A549 (cell line): ENCODE measurements at regions not wholly inside any gene's neighbourhood (a gene's known extent, or its start where the extent isn't known, plus 50 kb on each side); places are given as distances from the start of the nearest gene placed in this dataset.

Experiments used
- ATAC-seq, 2 experiments: fragments of 200-7000 bp in 1 of 2; fragments of >200 bp in 1 of 2; cut with Nextera tagmentation in 1 of 2; cut with Tn5 transposase in 1 of 2; 3 replicates each; pipeline versions ENCODE4 v1.8.0 to v1.9.1; 2018 to 2020; ENCODE audit warnings: mild to moderate bottlenecking in 1 of 2, moderate library complexity in 1 of 2
- CTCF ChIA-PET: fragments of 300-600 bp; sonication (Branson Sonifier 250); formaldehyde crosslinking; extraction: SDS; loops from one replicate; lab custom pipeline; 2021; ENCODE audit warnings: antibody characterized with exemption, inconsistent platforms; lab: Yijun Ruan, JAX
- POLR2A ChIA-PET: fragments of 350-600 bp; formaldehyde crosslinking; extraction: SDS; loops from one replicate; lab custom pipeline; 2021; ENCODE audit warnings: antibody characterized with exemption, inconsistent platforms; lab: Yijun Ruan, JAX
- DNase-seq, 2 experiments: peaks; one replicate each; pipeline versions ENCODE4 v3.0.0 to v3.0.0-alpha.2; 2011 to 2016; ENCODE audit warnings: low read depth in 1 of 2, low spot score in 1 of 2
- FAIRE-seq: peaks from 2 replicates; lab custom pipeline; 2011; peaks lifted over from hg19 to GRCh38; lab: Jason Lieb, UNC
- H3K27ac ChIP-seq, 2 experiments: fragments of >200 bp; sonication (Bioruptor Twin); formaldehyde crosslinking; 3 replicates each; pipeline ENCODE4 v1.5.1; 2016 to 2017
- H3K4me1 ChIP-seq: fragments of >200 bp; sonication (Bioruptor Twin); formaldehyde crosslinking; 3 replicates; pipeline ENCODE4 v1.6.1; 2016
- H3K4me2 ChIP-seq: fragments of >200 bp; sonication (Bioruptor Twin); formaldehyde crosslinking; 3 replicates; pipeline ENCODE4 v1.6.1; 2016
- H3K4me3 ChIP-seq: fragments of >200 bp; sonication (Bioruptor Twin); formaldehyde crosslinking; 3 replicates; pipeline ENCODE4 v1.5.1; 2016
- H3K9me3 ChIP-seq: fragments of >200 bp; sonication (Bioruptor Twin); formaldehyde crosslinking; 3 replicates; pipeline ENCODE4 v1.6.1; 2016
- CBX2 ChIP-seq: fragments of 200-600 bp; sonication (generic); IDR thresholded peaks from 2 replicates; pipeline ENCODE4 v1.6.1; 2016; ENCODE audit warnings: low read depth, mild to moderate bottlenecking, borderline replicate concordance
- CBX8 ChIP-seq: fragments of 200-600 bp; sonication (generic); IDR thresholded peaks from 2 replicates; pipeline ENCODE4 v1.6.1; 2016
- CEBPB ChIP-seq, 2 experiments: fragments of >200 bp in 1 of 2; sonication (Bioruptor Twin) in 1 of 2; formaldehyde crosslinking in 1 of 2; IDR thresholded peaks; 2 replicates each; pipeline ENCODE4 v1.6.1; 2012 to 2016
- CHD2 ChIP-seq: fragments of 150-350 bp; IDR thresholded peaks from 2 replicates; pipeline ENCODE4 v1.6.1; 2014; ENCODE audit warnings: low read length; ENCODE audit not compliant: partially characterized antibody
- CHD4 ChIP-seq: fragments of 200-600 bp; sonication (generic); IDR thresholded peaks from 2 replicates; pipeline ENCODE4 v1.6.1; 2016; ENCODE audit warnings: antibody characterized with exemption, mild to moderate bottlenecking, borderline replicate concordance
- EHMT2 ChIP-seq: fragments of 200-600 bp; sonication (generic); IDR thresholded peaks from 2 replicates; pipeline ENCODE4 v1.6.1; 2016; ENCODE audit warnings: antibody characterized with exemption, low read depth, mild to moderate bottlenecking, moderate library complexity
- ELK1 ChIP-seq: fragments of 150-350 bp; IDR thresholded peaks from 2 replicates; pipeline ENCODE4 v1.6.1; 2014; ENCODE audit warnings: low read depth, mild to moderate bottlenecking, low read length
- FOSL2 ChIP-seq, 2 experiments: fragments of 450-650 bp in 1 of 2; fragments of >200 bp in 1 of 2; sonication (Bioruptor Twin) in 1 of 2; formaldehyde crosslinking; IDR thresholded peaks; 2 replicates each; pipeline versions ENCODE4 v1.5.0 to v1.6.1; 2016 to 2020; ENCODE audit warnings: mild to moderate bottlenecking in 1 of 2, moderate library complexity in 1 of 2
- FOXS1 ChIP-seq: fragments of 250-450 bp; sonication (Bioruptor Pico); IDR thresholded peaks from 2 replicates; pipeline ENCODE4 v1.5.0; 2020; ENCODE audit warnings: mild to moderate bottlenecking, moderate library complexity
- GATA3 ChIP-seq: IDR thresholded peaks from 2 replicates; pipeline ENCODE4 v1.6.1; 2012; ENCODE audit warnings: borderline replicate concordance
- HES2 ChIP-seq: fragments of >200 bp; sonication (Bioruptor Twin); formaldehyde crosslinking; IDR thresholded peaks from 2 replicates; pipeline ENCODE4 v1.6.1; 2016
- JUN ChIP-seq, 2 experiments: fragments of >200 bp; sonication (Bioruptor Twin); formaldehyde crosslinking; IDR thresholded peaks; 2 replicates in 1 of 2; 3 replicates in 1 of 2; pipeline ENCODE4 v1.6.1; 2016 to 2017
- JUNB ChIP-seq: fragments of >200 bp; sonication (Bioruptor Twin); formaldehyde crosslinking; IDR thresholded peaks from 2 replicates; pipeline ENCODE4 v1.6.1; 2016
- KDM5A ChIP-seq: fragments of 200-600 bp; sonication (generic); IDR thresholded peaks from 2 replicates; pipeline ENCODE4 v1.6.1; 2016; ENCODE audit warnings: antibody characterized with exemption, mild to moderate bottlenecking
- MAX ChIP-seq: IDR thresholded peaks from 2 replicates; pipeline ENCODE4 v1.6.1; 2012
- MYC ChIP-seq: IDR thresholded peaks from 2 replicates; pipeline ENCODE4 v1.6.1; 2012; ENCODE audit warnings: mild to moderate bottlenecking, inconsistent platforms, low read length, improper control_type of control experiment, borderline replicate concordance
- PHF8 ChIP-seq: fragments of 200-600 bp; sonication (generic); IDR thresholded peaks from 2 replicates; pipeline ENCODE4 v1.6.1; 2016; ENCODE audit warnings: low read depth, mild to moderate bottlenecking, antibody characterized with exemption, moderate library complexity, borderline replicate concordance
- POLR2AphosphoS2 ChIP-seq: conservative IDR thresholded peaks from 2 replicates; pipeline ENCODE4 v1.6.1; 2012; ENCODE audit warnings: low read length, improper control_type of control experiment, inconsistent platforms
- RAD21 ChIP-seq, 2 experiments: fragments of >200 bp in 1 of 2; sonication (Bioruptor Twin) in 1 of 2; formaldehyde crosslinking in 1 of 2; IDR thresholded peaks in 1 of 2; conservative IDR thresholded peaks in 1 of 2; 2 replicates in 1 of 2; 3 replicates in 1 of 2; pipeline ENCODE4 v1.6.1; 2012 to 2018; ENCODE audit warnings: inconsistent platforms in 1 of 2
- RARB ChIP-seq: fragments of 250-450 bp; sonication (Bioruptor Pico); IDR thresholded peaks from 2 replicates; pipeline ENCODE4 v1.8.0; 2021; ENCODE audit warnings: mild to moderate bottlenecking, moderate library complexity
- REST ChIP-seq: fragments of 200-600 bp; sonication (generic); IDR thresholded peaks from 2 replicates; pipeline ENCODE4 v1.6.1; 2016; ENCODE audit warnings: antibody characterized with exemption, mild to moderate bottlenecking, moderate library complexity
- RNF2 ChIP-seq: fragments of 200-600 bp; sonication (generic); IDR thresholded peaks from 2 replicates; pipeline ENCODE4 v1.6.1; 2016; ENCODE audit warnings: low read depth, mild to moderate bottlenecking, antibody characterized with exemption, moderate library complexity, borderline replicate concordance
- SMC3 ChIP-seq: fragments of >200 bp; sonication (Bioruptor Twin); formaldehyde crosslinking; IDR thresholded peaks from 3 replicates; pipeline ENCODE4 v1.6.1; 2018; ENCODE audit warnings: inconsistent platforms
- TFCP2L1 ChIP-seq: fragments of 250-450 bp; sonication (Bioruptor Pico); IDR thresholded peaks from 2 replicates; pipeline ENCODE4 v1.5.0; 2021; ENCODE audit warnings: mild to moderate bottlenecking
- TP53 ChIP-seq: fragments of 250-450 bp; sonication (Bioruptor Pico); IDR thresholded peaks from 2 replicates; pipeline ENCODE4 v1.5.0; 2021; ENCODE audit warnings: mild to moderate bottlenecking, moderate library complexity
- USF2 ChIP-seq: fragments of 450-650 bp; IDR thresholded peaks from 2 replicates; pipeline ENCODE4 v1.6.1; 2014; ENCODE audit warnings: antibody characterized with exemption
- ZC3H11A ChIP-seq: fragments of 450-650 bp; IDR thresholded peaks from 2 replicates; pipeline ENCODE4 v1.6.1; 2014; ENCODE audit warnings: antibody characterized with exemption, mild to moderate bottlenecking
- ZFP36 ChIP-seq: fragments of 450-650 bp; IDR thresholded peaks from 2 replicates; pipeline ENCODE4 v1.6.1; 2014; ENCODE audit warnings: borderline replicate concordance; ENCODE audit not compliant: partially characterized antibody
- WGBS: methylation state at CpG from one replicate; pipeline ENCODE4 v1.1.6; 2017; ENCODE audit errors: missing lambda C conversion rate; 5-methylcytosine and 5-hydroxymethylcytosine counted together

GRCh38 chr18:22344445-22344844, 73.3 kb downstream of the CTAGE1 start:
- TF ChIP-seq MAX = no peak
- TF ChIP-seq FOSL2 (IDR thresholded peaks at IDR 0.05) = no peak
- no peak for TF ChIP-seq FOSL2 (CRISPR knock-in tag; IDR thresholded peaks at IDR 0.05)
- no peak for TF ChIP-seq CBX2
- TF ChIP-seq GATA3 = no peak
- no peak for TF ChIP-seq TP53 (CRISPR knock-in tag)
- TF ChIP-seq CHD4 = no peak
- H3K27ac ChIP-seq = no peak overlapping the region
- no peaks in the 10 kb centered on the region for H3K9me3 ChIP-seq
- POLR2A ChIA-PET = no interaction called here
- peaks cover 21% of the 10 kb centered on the region for H3K4me1 ChIP-seq
- 53% methylated on average over 1 of the region's 1 CpG for WGBS
- ATAC-seq (no peak), FAIRE-seq (no peak), DNase-seq (no peak)
- H3K4me2 ChIP-seq = no peak overlapping the region
- CTCF ChIA-PET = interaction anchor here (1.3 kb wide), 1 partner anchor 15 kb away, joined by 3 read pairs; no protein-coding TSS in a partner anchor
- H3K4me3 ChIP-seq = no peak overlapping the region

- ATAC-seq = no peak
- DNase-seq = no peak
- ChIA-PET POLR2A (no interaction called here), CTCF (interaction anchor here (1.3 kb wide), 1 partner anchor 16 kb away, joined by 3 read pairs; no protein-coding TSS in a partner anchor)
- TF ChIP-seq FOXS1 (CRISPR knock-in tag) (no peak), CHD4 (no peak), REST (no peak), PHF8 (no peak), JUN (IDR thresholded peaks at IDR 0.05) (no peak), ZC3H11A (no peak), ZFP36 (no peak), MAX (no peak), RAD21 (conservative IDR thresholded peaks at IDR 0.05 in 1 of 2, IDR thresholded peaks at IDR 0.05 in 1 of 2) (no peak), FOSL2 (IDR thresholded peaks at IDR 0.05) (no peak), FOSL2 (CRISPR knock-in tag; IDR thresholded peaks at IDR 0.05) (no peak), CHD2 (no peak), SMC3 (no peak), HES2 (no peak), CEBPB (IDR thresholded peaks at IDR 0.05) (no peak)
- H3K4me2 ChIP-seq = no peak overlapping the region
- peaks cover 18% of the 10 kb centered on the region for H3K4me1 ChIP-seq
- WGBS = 81% methylated on average over 5 of the region's 5 CpGs
- H3K9me3 ChIP-seq = no peaks in the 10 kb centered on the region
- no peak for FAIRE-seq
- no peak overlapping the region for H3K27ac ChIP-seq
- H3K4me3 ChIP-seq = no peak overlapping the region
Observed at GRCh38 chr18:22343613-22344012, 74.1 kb downstream of the CTAGE1 start.

GRCh38 chr18:22342625-22343024, 75.1 kb downstream of the CTAGE1 start:
- Histone ChIP-seq H3K4me2 (no peak overlapping the region), H3K9me3 (no peaks in the 10 kb centered on the region), H3K4me3 (no peak overlapping the region), H3K27ac (no peak overlapping the region), H3K4me1 (peaks cover 13% of the 10 kb centered on the region)
- DNase-seq (no peak), ATAC-seq (no peak), FAIRE-seq (no peak)
- CTCF ChIA-PET = interaction anchor here (1.2 kb wide), 1 partner anchor 9 kb away, joined by 4 read pairs; no protein-coding TSS in a partner anchor
- WGBS = 56% methylated on average over 4 of the region's 4 CpGs
- POLR2A ChIA-PET = no interaction called here
- no peak for TF ChIP-seq MYC
- TF ChIP-seq FOSL2 (IDR thresholded peaks at IDR 0.05) = no peak
- TF ChIP-seq FOSL2 (CRISPR knock-in tag; IDR thresholded peaks at IDR 0.05) = no peak
- TF ChIP-seq PHF8 = no peak
- TF ChIP-seq KDM5A = no peak
- no peak for TF ChIP-seq SMC3
- no peak for TF ChIP-seq RARB (CRISPR knock-in tag)
- TF ChIP-seq CBX8 = no peak
- TF ChIP-seq RNF2 = no peak
- TF ChIP-seq USF2 = no peak
- TF ChIP-seq ZC3H11A = no peak
- no peak for TF ChIP-seq EHMT2
- no peak for TF ChIP-seq ELK1
- TF ChIP-seq JUNB = no peak
- no peak for TF ChIP-seq TFCP2L1 (CRISPR knock-in tag)
- no peak for TF ChIP-seq POLR2AphosphoS2
